ENCODE measurements at regions not wholly inside any gene's neighbourhood (a gene's known extent, or its start where the extent isn't known, plus 50 kb on each side); places are given as distances from the start of the nearest gene placed in this dataset.

- Mint-ChIP-seq H3K36me3 (no peaks in the 10 kb centered on the region), H3K27ac (no peak overlapping the region), H3K9me3 (peaks cover 8 to 13% (median 8%) of the 10 kb centered on the region in 3 donors), H3K4me1 (no peaks in the 10 kb centered on the region), H3K27me3 (no peaks in the 10 kb centered on the region), H3K4me3 (no peak overlapping the region)
- no peaks in the 10 kb centered on the region for H3K27me3 ChIP-seq (replicated peaks in 1 of 2; ENCODE audit: control insufficient read depth in 2 of 2, extremely low read depth in 1 of 2, insufficient read depth in 2 of 2, low read length in 1 of 2)
- H3K27ac ChIP-seq (ENCODE audit: low read length) = no peak overlapping the region
- H3K36me3 ChIP-seq (ENCODE audit: control insufficient read depth in 2 of 2, extremely low read depth in 1 of 2, insufficient read depth in 1 of 2, low read length in 1 of 2) = no peaks in the 10 kb centered on the region
- no peak overlapping the region for H3K4me3 ChIP-seq (ENCODE audit: control insufficient read depth in 1 of 2, extremely low read depth in 1 of 2, low read length in 1 of 2)
- ATAC-seq (replicated peaks in 1 of 4) (no peak), DNase-seq (no peak)
- H3K9me3 ChIP-seq = no peaks in the 10 kb centered on the region
- H3K4me1 ChIP-seq (ENCODE audit: control insufficient read depth in 1 of 2, extremely low read depth in 1 of 2, insufficient read depth in 2 of 2, low read length in 2 of 2) = no peaks in the 10 kb centered on the region
- ChIA-PET POLR2A (no interaction called here), CTCF (no interaction called here)
Measured at GRCh38 chr5:145104106-145104505, 731.0 kb downstream of the PRELID2 start.

GRCh38 chr5:145101246-145101645, 733.9 kb downstream of the PRELID2 start:
- CTCF ChIA-PET = no interaction called here
- no peaks in the 10 kb centered on the region for H3K27me3 Mint-ChIP-seq

DNA sequence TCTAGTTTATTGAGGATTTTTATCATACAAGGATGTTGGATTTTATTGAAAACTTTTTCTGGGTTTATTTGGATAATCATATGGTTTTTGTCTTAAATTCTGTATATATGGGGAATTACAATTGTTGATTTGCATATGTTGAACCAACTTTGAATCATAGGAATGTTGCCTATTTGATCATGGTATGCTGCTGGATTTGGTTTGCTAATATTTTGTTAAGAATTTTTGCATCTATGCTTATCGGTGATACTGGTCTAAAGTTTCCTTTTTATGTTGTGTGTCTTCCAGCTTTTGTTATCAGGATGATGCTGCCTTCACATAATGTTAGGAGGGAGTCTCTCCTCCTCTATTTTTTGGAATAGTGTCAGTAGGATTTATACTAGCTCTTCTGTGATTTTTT, 745.0 kb downstream of the PRELID2 start:
- 100% methylated on average over 1 of the region's 1 CpG for WGBS (ENCODE audit: insufficient coverage)
- Histone ChIP-seq H3K27ac (ENCODE audit: low read length) (no peak overlapping the region), H3K9me3 (no peaks in the 10 kb centered on the region), H3K36me3 (ENCODE audit: control insufficient read depth in 2 of 2, extremely low read depth in 1 of 2, insufficient read depth in 1 of 2, low read length in 1 of 2) (no peaks in the 10 kb centered on the region), H3K4me3 (ENCODE audit: control insufficient read depth in 1 of 2, extremely low read depth in 1 of 2, low read length in 1 of 2) (no peak overlapping the region), H3K4me1 (ENCODE audit: control insufficient read depth in 1 of 2, extremely low read depth in 1 of 2, insufficient read depth in 2 of 2, low read length in 2 of 2) (no peaks in the 10 kb centered on the region), H3K27me3 (replicated peaks in 1 of 2; ENCODE audit: control insufficient read depth in 2 of 2, extremely low read depth in 1 of 2, insufficient read depth in 2 of 2, low read length in 1 of 2) (no peaks in the 10 kb centered on the region)
- ChIA-PET CTCF (no interaction called here), POLR2A (no interaction called here)
- Mint-ChIP-seq H3K27me3 (no peaks in the 10 kb centered on the region), H3K9me3 (peaks cover 6 to 28% (median 12%) of the 10 kb centered on the region in 3 donors), H3K36me3 (no peaks in the 10 kb centered on the region), H3K4me3 (no peak overlapping the region), H3K27ac (no peak overlapping the region), H3K4me1 (no peaks in the 10 kb centered on the region)
- ATAC-seq (replicated peaks in 1 of 4) (no peak), DNase-seq (no peak)

More at GRCh38 chr5:145101246-145101645, 733.9 kb downstream of the PRELID2 start:
- no peak for DNase-seq
- peaks cover 3 to 11% (median 5%) of the 10 kb centered on the region in 3 donors for H3K9me3 Mint-ChIP-seq
- no peaks in the 10 kb centered on the region for H3K27me3 ChIP-seq (replicated peaks in 1 of 2; ENCODE audit: control insufficient read depth in 2 of 2, extremely low read depth in 1 of 2, insufficient read depth in 2 of 2, low read length in 1 of 2)
- no peaks in the 10 kb centered on the region for H3K36me3 Mint-ChIP-seq
- H3K4me1 Mint-ChIP-seq = no peaks in the 10 kb centered on the region
- no peak for ATAC-seq (replicated peaks in 1 of 4)
- H3K36me3 ChIP-seq (ENCODE audit: control insufficient read depth in 2 of 2, extremely low read depth in 1 of 2, insufficient read depth in 1 of 2, low read length in 1 of 2) = no peaks in the 10 kb centered on the region
- POLR2A ChIA-PET = no interaction called here
- H3K4me3 Mint-ChIP-seq = no peak overlapping the region
- no peak overlapping the region for H3K27ac Mint-ChIP-seq
- no peak overlapping the region for H3K27ac ChIP-seq (ENCODE audit: low read length)
- no peaks in the 10 kb centered on the region for H3K4me1 ChIP-seq (ENCODE audit: control insufficient read depth in 1 of 2, extremely low read depth in 1 of 2, insufficient read depth in 2 of 2, low read length in 2 of 2)
- no CpG with 5 or more reads among the region's 3 CpGs for WGBS (ENCODE audit: insufficient coverage)
- no peak overlapping the region for H3K4me3 ChIP-seq (ENCODE audit: control insufficient read depth in 1 of 2, extremely low read depth in 1 of 2, low read length in 1 of 2)
- no peaks in the 10 kb centered on the region for H3K9me3 ChIP-seq

DNA sequence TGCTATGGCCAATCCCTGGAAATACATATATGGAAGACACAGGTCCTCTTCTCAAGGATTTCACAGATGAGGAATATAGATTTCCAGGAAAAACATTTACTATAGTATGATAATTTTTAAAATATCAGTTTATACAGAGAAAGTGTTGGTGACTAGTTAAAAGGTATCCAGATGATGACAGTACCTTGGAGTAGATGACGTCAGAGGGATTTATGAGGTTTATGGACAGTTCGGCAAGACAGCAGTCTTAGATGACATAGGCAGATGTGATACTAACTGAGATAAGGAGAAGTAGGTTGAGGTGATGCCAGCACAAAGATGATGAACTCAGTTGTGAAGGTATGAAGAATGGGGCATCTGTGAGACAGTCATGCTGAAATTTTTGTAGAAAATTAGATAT, 750.3 kb downstream of the PRELID2 start:
- H3K9me3 ChIP-seq = no peaks in the 10 kb centered on the region
- Mint-ChIP-seq H3K27me3 (no peaks in the 10 kb centered on the region), H3K9me3 (peaks cover 14 to 22% (median 17%) of the 10 kb centered on the region in 3 donors), H3K4me3 (no peak overlapping the region), H3K27ac (no peak overlapping the region), H3K4me1 (no peaks in the 10 kb centered on the region), H3K36me3 (no peaks in the 10 kb centered on the region)
- DNase-seq (no peak), ATAC-seq (replicated peaks in 1 of 4) (no peak)
- no peaks in the 10 kb centered on the region for H3K27me3 ChIP-seq (replicated peaks in 1 of 2; ENCODE audit: control insufficient read depth in 2 of 2, extremely low read depth in 1 of 2, insufficient read depth in 2 of 2, low read length in 1 of 2)
- H3K36me3 ChIP-seq (ENCODE audit: control insufficient read depth in 2 of 2, extremely low read depth in 1 of 2, insufficient read depth in 1 of 2, low read length in 1 of 2) = no peaks in the 10 kb centered on the region
- H3K27ac ChIP-seq (ENCODE audit: low read length) = no peak overlapping the region
- CTCF ChIA-PET = no interaction called here
- POLR2A ChIA-PET = no interaction called here
- 100% methylated on average over 2 of the region's 2 CpGs for WGBS (ENCODE audit: insufficient coverage)
- H3K4me3 ChIP-seq (ENCODE audit: control insufficient read depth in 1 of 2, extremely low read depth in 1 of 2, low read length in 1 of 2) = no peak overlapping the region
- H3K4me1 ChIP-seq (ENCODE audit: control insufficient read depth in 1 of 2, extremely low read depth in 1 of 2, insufficient read depth in 2 of 2, low read length in 2 of 2) = no peaks in the 10 kb centered on the region

- ChIA-PET POLR2A (no interaction called here), CTCF (no interaction called here)
- Histone ChIP-seq H3K4me3 (ENCODE audit: control insufficient read depth in 1 of 2, extremely low read depth in 1 of 2, low read length in 1 of 2) (no peak overlapping the region), H3K27ac (ENCODE audit: low read length) (no peak overlapping the region), H3K4me1 (ENCODE audit: control insufficient read depth in 1 of 2, extremely low read depth in 1 of 2, insufficient read depth in 2 of 2, low read length in 2 of 2) (no peaks in the 10 kb centered on the region), H3K36me3 (ENCODE audit: control insufficient read depth in 2 of 2, extremely low read depth in 1 of 2, insufficient read depth in 1 of 2, low read length in 1 of 2) (no peaks in the 10 kb centered on the region), H3K27me3 (replicated peaks in 1 of 2; ENCODE audit: control insufficient read depth in 2 of 2, extremely low read depth in 1 of 2, insufficient read depth in 2 of 2, low read length in 1 of 2) (no peaks in the 10 kb centered on the region), H3K9me3 (no peaks in the 10 kb centered on the region)
- 95% methylated on average over 4 of the region's 6 CpGs for whole genome bisulfite sequencing (ENCODE audit: insufficient coverage)
- no peaks in the 10 kb centered on the region for H3K4me1 Mint-ChIP-seq
- H3K36me3 Mint-ChIP-seq = no peaks in the 10 kb centered on the region
- ATAC-seq (replicated peaks in 1 of 4) (no peak), DNase-seq (no peak)
- no peak overlapping the region for H3K4me3 Mint-ChIP-seq
- H3K27me3 Mint-ChIP-seq = no peaks in the 10 kb centered on the region
- H3K9me3 Mint-ChIP-seq = peaks cover 3 to 19% (median 13%) of the 10 kb centered on the region in 3 donors
- no peak overlapping the region for H3K27ac Mint-ChIP-seq
Measured at GRCh38 chr5:145077028-145077427, 758.1 kb downstream of the PRELID2 start.

DNA sequence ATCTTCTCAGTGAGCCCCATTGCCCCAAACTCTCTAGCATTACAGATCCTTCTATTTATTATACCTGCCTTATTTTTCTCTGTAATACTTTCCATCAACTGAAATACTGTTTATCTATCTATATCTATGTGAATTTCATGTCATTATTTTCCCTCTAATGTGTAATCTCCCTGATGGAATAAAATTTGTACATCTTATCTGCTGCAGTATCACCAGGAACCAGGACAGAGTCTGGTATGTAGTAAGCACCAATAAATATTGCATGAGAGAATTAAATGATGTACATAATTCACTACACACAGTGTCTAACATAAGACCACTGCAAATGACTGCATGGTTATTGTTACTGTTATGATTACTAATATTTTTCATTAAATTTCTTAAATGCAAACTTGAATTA, 759.1 kb downstream of the PRELID2 start:
- H3K9me3 Mint-ChIP-seq = peaks cover 3 to 19% (median 8%) of the 10 kb centered on the region in 3 donors
- no peaks in the 10 kb centered on the region for H3K4me1 ChIP-seq (ENCODE audit: control insufficient read depth in 1 of 2, extremely low read depth in 1 of 2, insufficient read depth in 2 of 2, low read length in 2 of 2)
- no peaks in the 10 kb centered on the region for H3K36me3 ChIP-seq (ENCODE audit: control insufficient read depth in 2 of 2, extremely low read depth in 1 of 2, insufficient read depth in 1 of 2, low read length in 1 of 2)
- H3K27me3 ChIP-seq (replicated peaks in 1 of 2; ENCODE audit: control insufficient read depth in 2 of 2, extremely low read depth in 1 of 2, insufficient read depth in 2 of 2, low read length in 1 of 2) = no peaks in the 10 kb centered on the region
- no peak overlapping the region for H3K27ac Mint-ChIP-seq
- no peaks in the 10 kb centered on the region for H3K36me3 Mint-ChIP-seq
- DNase-seq = no peak
- H3K27ac ChIP-seq (ENCODE audit: low read length) = no peak overlapping the region
- H3K4me3 Mint-ChIP-seq = no peak overlapping the region
- H3K9me3 ChIP-seq = no peaks in the 10 kb centered on the region
- ATAC-seq (replicated peaks in 1 of 4) = no peak
- H3K4me3 ChIP-seq (ENCODE audit: control insufficient read depth in 1 of 2, extremely low read depth in 1 of 2, low read length in 1 of 2) = no peak overlapping the region
- no peaks in the 10 kb centered on the region for H3K4me1 Mint-ChIP-seq
- ChIA-PET POLR2A (no interaction called here), CTCF (no interaction called here)
- H3K27me3 Mint-ChIP-seq = no peaks in the 10 kb centered on the region

DNA sequence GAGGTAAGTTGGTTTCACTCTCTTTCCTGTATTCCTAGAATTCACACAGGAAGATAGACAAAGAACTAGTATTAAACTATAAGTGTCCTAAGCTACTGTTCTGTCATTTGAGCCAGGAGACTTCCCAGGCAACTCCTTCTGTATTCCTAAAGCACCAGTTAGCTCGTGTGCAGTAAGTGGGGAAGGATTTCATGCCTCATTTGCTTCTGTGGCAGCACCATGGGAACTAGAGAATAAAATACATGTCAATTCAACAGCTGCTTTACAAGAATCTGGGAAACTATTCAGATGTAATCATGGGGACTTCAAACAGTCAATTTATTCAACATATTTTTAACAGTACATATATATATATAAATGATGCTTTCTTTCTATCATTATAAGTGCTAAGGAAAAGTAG, 762.3 kb downstream of the PRELID2 start:
- no peak overlapping the region for H3K4me3 ChIP-seq (ENCODE audit: control insufficient read depth in 1 of 2, extremely low read depth in 1 of 2, low read length in 1 of 2)
- no peaks in the 10 kb centered on the region for H3K4me1 Mint-ChIP-seq
- ChIA-PET CTCF (no interaction called here), POLR2A (interaction anchor here in 1 of 2 donors (0.7 kb wide), 1 partner anchor 11 kb away, joined by 3 read pairs; no protein-coding TSS in a partner anchor)
- H3K27me3 ChIP-seq (replicated peaks in 1 of 2; ENCODE audit: control insufficient read depth in 2 of 2, extremely low read depth in 1 of 2, insufficient read depth in 2 of 2, low read length in 1 of 2) = no peaks in the 10 kb centered on the region
- H3K4me3 Mint-ChIP-seq = no peak overlapping the region
- no peak overlapping the region for H3K27ac ChIP-seq (ENCODE audit: low read length)
- no peaks in the 10 kb centered on the region for H3K9me3 ChIP-seq
- DNase-seq (no peak), ATAC-seq (replicated peaks in 1 of 4) (no peak)
- no peaks in the 10 kb centered on the region for H3K36me3 ChIP-seq (ENCODE audit: control insufficient read depth in 2 of 2, extremely low read depth in 1 of 2, insufficient read depth in 1 of 2, low read length in 1 of 2)
- no peaks in the 10 kb centered on the region for H3K36me3 Mint-ChIP-seq
- peaks cover 8 to 18% (median 13%) of the 10 kb centered on the region in 3 donors for H3K9me3 Mint-ChIP-seq
- no CpG with 5 or more reads among the region's 1 CpG for WGBS (ENCODE audit: insufficient coverage)
- no peak overlapping the region for H3K27ac Mint-ChIP-seq
- no peaks in the 10 kb centered on the region for H3K27me3 Mint-ChIP-seq
- no peaks in the 10 kb centered on the region for H3K4me1 ChIP-seq (ENCODE audit: control insufficient read depth in 1 of 2, extremely low read depth in 1 of 2, insufficient read depth in 2 of 2, low read length in 2 of 2)
